DOHH2 (cell line): ENCODE measurements at regions not wholly inside any gene's neighbourhood (a gene's known extent, or its start where the extent isn't known, plus 50 kb on each side); places are given as distances from the start of the nearest gene placed in this dataset.

ENCODE experiments used
- EZH2phosphoT487 ChIP-seq: fragments of 200-600 bp; sonication (generic); IDR thresholded peaks from 2 replicates; pipeline ENCODE4 v1.6.1; 2017; ENCODE audit warnings: borderline replicate concordance, mild to moderate bottlenecking, antibody characterized with exemption, low read length, moderate library complexity, mixed read lengths
- TF ChIP-seq, protein P1 (sequence below): fragments of 200-600 bp; sonication (generic); IDR thresholded peaks from one replicate; pipeline ENCODE4 v1.5.1; 2014; ENCODE audit warnings: antibody characterized with exemption, mild to moderate bottlenecking, low read depth, low read length; ENCODE audit not compliant: poor library complexity, severe bottlenecking

DNA sequence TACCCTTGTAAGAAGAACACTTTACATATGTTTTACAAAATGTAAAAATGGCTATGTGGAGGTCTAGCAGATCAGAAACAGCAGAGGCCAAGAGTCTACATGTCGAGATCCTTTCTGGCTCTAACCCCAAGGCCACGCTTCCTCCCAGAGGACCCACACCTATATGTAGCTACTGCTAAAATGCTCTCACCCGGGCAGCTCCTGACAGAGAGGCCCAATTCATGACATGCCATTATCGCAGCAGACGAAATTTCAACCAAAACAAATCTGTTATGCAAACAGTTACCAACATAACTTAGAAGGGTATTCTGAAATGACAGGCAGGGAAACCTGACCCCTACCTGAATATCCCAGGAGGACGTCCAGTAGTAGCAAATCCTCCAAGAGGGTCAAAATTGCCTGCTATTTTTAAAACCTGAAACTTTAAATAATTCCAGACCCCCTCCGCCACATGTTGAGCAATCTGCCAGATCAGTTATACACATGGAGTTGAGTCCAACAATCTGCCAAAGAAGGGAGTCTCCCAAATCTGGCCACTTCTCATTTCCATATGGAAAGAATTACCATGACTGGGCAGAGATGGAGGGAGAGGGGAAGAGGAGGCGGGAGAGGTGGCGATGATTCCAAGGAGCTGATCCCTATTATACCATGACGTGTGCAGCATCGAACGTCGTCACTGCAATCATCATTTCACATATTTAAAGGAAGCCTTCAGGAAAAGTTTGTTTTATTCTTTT, 192.9 kb upstream of the TBL1X start:
- TF ChIP-seq, protein P1, sequence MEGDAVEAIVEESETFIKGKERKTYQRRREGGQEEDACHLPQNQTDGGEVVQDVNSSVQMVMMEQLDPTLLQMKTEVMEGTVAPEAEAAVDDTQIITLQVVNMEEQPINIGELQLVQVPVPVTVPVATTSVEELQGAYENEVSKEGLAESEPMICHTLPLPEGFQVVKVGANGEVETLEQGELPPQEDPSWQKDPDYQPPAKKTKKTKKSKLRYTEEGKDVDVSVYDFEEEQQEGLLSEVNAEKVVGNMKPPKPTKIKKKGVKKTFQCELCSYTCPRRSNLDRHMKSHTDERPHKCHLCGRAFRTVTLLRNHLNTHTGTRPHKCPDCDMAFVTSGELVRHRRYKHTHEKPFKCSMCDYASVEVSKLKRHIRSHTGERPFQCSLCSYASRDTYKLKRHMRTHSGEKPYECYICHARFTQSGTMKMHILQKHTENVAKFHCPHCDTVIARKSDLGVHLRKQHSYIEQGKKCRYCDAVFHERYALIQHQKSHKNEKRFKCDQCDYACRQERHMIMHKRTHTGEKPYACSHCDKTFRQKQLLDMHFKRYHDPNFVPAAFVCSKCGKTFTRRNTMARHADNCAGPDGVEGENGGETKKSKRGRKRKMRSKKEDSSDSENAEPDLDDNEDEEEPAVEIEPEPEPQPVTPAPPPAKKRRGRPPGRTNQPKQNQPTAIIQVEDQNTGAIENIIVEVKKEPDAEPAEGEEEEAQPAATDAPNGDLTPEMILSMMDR: no peak
- no peak for TF ChIP-seq EZH2phosphoT487
